ENCODE measurements at regions not wholly inside any gene's neighbourhood (a gene's known extent, or its start where the extent isn't known, plus 50 kb on each side); places are given as distances from the start of the nearest gene placed in this dataset.

- Mint-ChIP-seq H3K9me3 (ENCODE audit: low read depth) (no peaks in the 10 kb centered on the region), H3K27ac (ENCODE audit: unreplicated experiment) (no peak overlapping the region), H3K4me1 (ENCODE audit: low read depth) (no peaks in the 10 kb centered on the region), H3K36me3 (ENCODE audit: low read depth) (no peaks in the 10 kb centered on the region), H3K27me3 (ENCODE audit: low read depth) (peaks cover 29% of the 10 kb centered on the region), H3K4me3 (ENCODE audit: unreplicated experiment) (no peak overlapping the region)
- DNase-seq (ENCODE audit: low spot score) = no peak
- no peak for TF ChIP-seq CTCF (IDR thresholded peaks at IDR 0.05)
These were observed 67.1 kb downstream of the PMAIP1 start for GRCh38 chr18:59966913-59967312.

GRCh38 chr18:59963229-59963628 lies 63.4 kb downstream of the PMAIP1 start:
- H3K4me1 Mint-ChIP-seq (ENCODE audit: low read depth) = no peaks in the 10 kb centered on the region
- no peak overlapping the region for H3K27ac Mint-ChIP-seq (ENCODE audit: unreplicated experiment)

GRCh38 chr18:59961070-59961469 lies 61.3 kb downstream of the PMAIP1 start:
- Mint-ChIP-seq H3K4me1 (ENCODE audit: low read depth) (no peaks in the 10 kb centered on the region), H3K4me3 (ENCODE audit: unreplicated experiment) (no peak overlapping the region), H3K27me3 (ENCODE audit: low read depth) (peaks cover 15% of the 10 kb centered on the region), H3K27ac (ENCODE audit: unreplicated experiment) (no peak overlapping the region), H3K9me3 (ENCODE audit: low read depth) (peaks cover 5% of the 10 kb centered on the region), H3K36me3 (ENCODE audit: low read depth) (no peaks in the 10 kb centered on the region)
- no peak for TF ChIP-seq CTCF (IDR thresholded peaks at IDR 0.05)
- no peak for DNase-seq (ENCODE audit: low spot score)

More at GRCh38 chr18:59963229-59963628, 63.4 kb downstream of the PMAIP1 start:
- Mint-ChIP-seq H3K27me3 (ENCODE audit: low read depth) (peaks cover 25% of the 10 kb centered on the region), H3K36me3 (ENCODE audit: low read depth) (no peaks in the 10 kb centered on the region), H3K9me3 (ENCODE audit: low read depth) (peaks cover 5% of the 10 kb centered on the region), H3K4me3 (ENCODE audit: unreplicated experiment) (no peak overlapping the region)
- no peak for TF ChIP-seq CTCF (IDR thresholded peaks at IDR 0.05)
- DNase-seq (ENCODE audit: low spot score) = no peak

GRCh38 chr18:59960272-59960671 lies 60.5 kb downstream of the PMAIP1 start:
- H3K27ac Mint-ChIP-seq (ENCODE audit: unreplicated experiment) = no peak overlapping the region
- H3K27me3 Mint-ChIP-seq (ENCODE audit: low read depth) = peaks cover 11% of the 10 kb centered on the region
- peaks cover 5% of the 10 kb centered on the region for H3K9me3 Mint-ChIP-seq (ENCODE audit: low read depth)
- H3K4me3 Mint-ChIP-seq (ENCODE audit: unreplicated experiment) = no peak overlapping the region
- no peak for TF ChIP-seq CTCF (IDR thresholded peaks at IDR 0.05)
- H3K4me1 Mint-ChIP-seq (ENCODE audit: low read depth) = no peaks in the 10 kb centered on the region
- H3K36me3 Mint-ChIP-seq (ENCODE audit: low read depth) = no peaks in the 10 kb centered on the region
- DNase-seq (ENCODE audit: low spot score) = no peak

GRCh38 chr18:59959606-59960005 lies 59.8 kb downstream of the PMAIP1 start:
- H3K27me3 Mint-ChIP-seq (ENCODE audit: low read depth) = peaks cover 7% of the 10 kb centered on the region
- peaks cover 5% of the 10 kb centered on the region for H3K4me1 Mint-ChIP-seq (ENCODE audit: low read depth)
- H3K27ac Mint-ChIP-seq (ENCODE audit: unreplicated experiment) = no peak overlapping the region

More at GRCh38 chr18:59959606-59960005, 59.8 kb downstream of the PMAIP1 start:
- TF ChIP-seq CTCF (IDR thresholded peaks at IDR 0.05) = no peak
- Mint-ChIP-seq H3K9me3 (ENCODE audit: low read depth) (peaks cover 5% of the 10 kb centered on the region), H3K4me3 (ENCODE audit: unreplicated experiment) (no peak overlapping the region), H3K36me3 (ENCODE audit: low read depth) (no peaks in the 10 kb centered on the region)
- no peak for DNase-seq (ENCODE audit: low spot score)

Measured in chondrocyte (in vitro differentiated cells).